ENCODE measurements at regions not wholly inside any gene's neighbourhood (a gene's known extent, or its start where the extent isn't known, plus 50 kb on each side); places are given as distances from the start of the nearest gene placed in this dataset.

- Histone ChIP-seq H2BK120ac (ENCODE audit: low read depth, low read length) (no peak overlapping the region), H3K4me1 (ENCODE audit: control insufficient read depth, insufficient read depth, low read length) (no peaks in the 10 kb centered on the region)
These were observed 426.0 kb downstream of the TECRL start for GRCh38 chr4:63983224-63983623.

More at GRCh38 chr4:63983224-63983623, 426.0 kb downstream of the TECRL start:
- intact Hi-C loops (cut with micrococcal nuclease) (no loop called here), dilution Hi-C loops (cut with HindIII; ENCODE audit: low sequenced_read_pairs, unreplicated experiment) (no loop called here), in situ Hi-C loops (cut with MboI; ENCODE audit: low sequenced_read_pairs) (no loop called here)
- DNase-seq (no peak), ATAC-seq (ENCODE audit: low read depth) (no peak)
- H3K4ac ChIP-seq (ENCODE audit: low read depth, low read length): no peak overlapping the region
- TF ChIP-seq MAFK (IDR thresholded peaks at IDR 0.05; ENCODE audit: low read depth, low read length) (no peak), MAZ (IDR thresholded peaks at IDR 0.05; ENCODE audit: borderline replicate concordance, low read depth, low read length) (no peak), ELK1 (IDR thresholded peaks at IDR 0.05; ENCODE audit: borderline replicate concordance, low read depth, low read length) (no peak), RCOR1 (IDR thresholded peaks at IDR 0.05; ENCODE audit: insufficient replicate concordance, low read length) (no peak), RFX5 (IDR thresholded peaks at IDR 0.05; ENCODE audit: low read depth, low read length) (no peak), BHLHE40 (IDR thresholded peaks at IDR 0.05; ENCODE audit: low read depth, low read length) (no peak), POLR2A (IDR thresholded peaks at IDR 0.05; ENCODE audit: low read depth, low read length) (no peak), MXI1 (IDR thresholded peaks at IDR 0.05; ENCODE audit: borderline replicate concordance, low read depth, low read length) (no peak), FOS (IDR thresholded peaks at IDR 0.05; ENCODE audit: low read depth, low read length) (no peak), NFE2L2 (IDR thresholded peaks at IDR 0.05; ENCODE audit: low read depth, low read length) (no peak), CEBPB (IDR thresholded peaks at IDR 0.05; ENCODE audit: low read depth, low read length) (no peak)
- TF ChIP-seq, protein P1, sequence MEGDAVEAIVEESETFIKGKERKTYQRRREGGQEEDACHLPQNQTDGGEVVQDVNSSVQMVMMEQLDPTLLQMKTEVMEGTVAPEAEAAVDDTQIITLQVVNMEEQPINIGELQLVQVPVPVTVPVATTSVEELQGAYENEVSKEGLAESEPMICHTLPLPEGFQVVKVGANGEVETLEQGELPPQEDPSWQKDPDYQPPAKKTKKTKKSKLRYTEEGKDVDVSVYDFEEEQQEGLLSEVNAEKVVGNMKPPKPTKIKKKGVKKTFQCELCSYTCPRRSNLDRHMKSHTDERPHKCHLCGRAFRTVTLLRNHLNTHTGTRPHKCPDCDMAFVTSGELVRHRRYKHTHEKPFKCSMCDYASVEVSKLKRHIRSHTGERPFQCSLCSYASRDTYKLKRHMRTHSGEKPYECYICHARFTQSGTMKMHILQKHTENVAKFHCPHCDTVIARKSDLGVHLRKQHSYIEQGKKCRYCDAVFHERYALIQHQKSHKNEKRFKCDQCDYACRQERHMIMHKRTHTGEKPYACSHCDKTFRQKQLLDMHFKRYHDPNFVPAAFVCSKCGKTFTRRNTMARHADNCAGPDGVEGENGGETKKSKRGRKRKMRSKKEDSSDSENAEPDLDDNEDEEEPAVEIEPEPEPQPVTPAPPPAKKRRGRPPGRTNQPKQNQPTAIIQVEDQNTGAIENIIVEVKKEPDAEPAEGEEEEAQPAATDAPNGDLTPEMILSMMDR (conservative IDR thresholded peaks at IDR 0.05; ENCODE audit: low read depth, low read length): no peak
- TF ChIP-seq, protein P2, sequence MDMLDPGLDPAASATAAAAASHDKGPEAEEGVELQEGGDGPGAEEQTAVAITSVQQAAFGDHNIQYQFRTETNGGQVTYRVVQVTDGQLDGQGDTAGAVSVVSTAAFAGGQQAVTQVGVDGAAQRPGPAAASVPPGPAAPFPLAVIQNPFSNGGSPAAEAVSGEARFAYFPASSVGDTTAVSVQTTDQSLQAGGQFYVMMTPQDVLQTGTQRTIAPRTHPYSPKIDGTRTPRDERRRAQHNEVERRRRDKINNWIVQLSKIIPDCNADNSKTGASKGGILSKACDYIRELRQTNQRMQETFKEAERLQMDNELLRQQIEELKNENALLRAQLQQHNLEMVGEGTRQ (IDR thresholded peaks at IDR 0.05; ENCODE audit: low read depth, low read length): no peak
- no peaks in the 10 kb centered on the region for H3K79me1 ChIP-seq (ENCODE audit: low read depth in 1 of 2, low read length in 2 of 2)
- peaks cover 10% of the 10 kb centered on the region for H3K9me3 ChIP-seq (ENCODE audit: control insufficient read depth, insufficient read depth, low read length)
- H2BK5ac ChIP-seq (ENCODE audit: low read depth, low read length, poor library complexity, severe bottlenecking): no peak overlapping the region
- H3K4me3 ChIP-seq (ENCODE audit: insufficient read depth, low read depth, low read length): no peak overlapping the region
- POLR2A ChIA-PET (ENCODE audit: unreplicated experiment): no interaction called here
- CTCF ChIA-PET: no interaction called here
- no peak overlapping the region for H2AK9ac ChIP-seq (replicated peaks; ENCODE audit: low read depth, low read length, poor library complexity)
- no peak overlapping the region for H3K14ac ChIP-seq (replicated peaks; ENCODE audit: low read depth, low read length)
- H2AK5ac ChIP-seq (ENCODE audit: low read depth, low read length): no peak overlapping the region
- H2BK15ac ChIP-seq (ENCODE audit: low read depth, low read length): no peak overlapping the region
- no peaks in the 10 kb centered on the region for H4K20me1 ChIP-seq (ENCODE audit: insufficient read depth, low read length)
- no peak overlapping the region for H3K27ac ChIP-seq (ENCODE audit: insufficient read depth, low read length)
- H3K27me3 ChIP-seq (ENCODE audit: control insufficient read depth, insufficient read depth, low read length): no peaks in the 10 kb centered on the region
- H3K36me3 ChIP-seq (ENCODE audit: control insufficient read depth, insufficient read depth, low read length): no peaks in the 10 kb centered on the region
- H3K23ac ChIP-seq (ENCODE audit: low read depth, low read length): no peak overlapping the region
- H2AFZ ChIP-seq (replicated peaks; ENCODE audit: low read length, poor library complexity): no peak overlapping the region
- no peak overlapping the region for H3K56ac ChIP-seq (ENCODE audit: extremely low read depth, insufficient read depth, low read length)
- no TSS peak for BruUV-seq (replicated peaks)
- no peak overlapping the region for H4K8ac ChIP-seq (ENCODE audit: low read depth in 2 of 2, low read length in 2 of 2)
- H3K9me1 ChIP-seq (ENCODE audit: insufficient read depth, low read length): no peaks in the 10 kb centered on the region
- no peak overlapping the region for H3K4me2 ChIP-seq (ENCODE audit: low read depth, low read length)
- H2BK20ac ChIP-seq (ENCODE audit: low read depth, low read length): no peak overlapping the region
- H3K9ac ChIP-seq (ENCODE audit: low read depth, low read length): no peak overlapping the region
- H4K5ac ChIP-seq (ENCODE audit: low read depth, low read length): no peak overlapping the region
- no peak overlapping the region for H4K91ac ChIP-seq (ENCODE audit: insufficient read depth, low read depth, low read length)
- no peak overlapping the region for H3K18ac ChIP-seq (ENCODE audit: low read depth, low read length)

Data from IMR-90 (cell line).